H1 (cell line): ENCODE measurements at regions not wholly inside any gene's neighbourhood (a gene's known extent, or its start where the extent isn't known, plus 50 kb on each side); places are given as distances from the start of the nearest gene placed in this dataset.

Experiments used
- CTCF ChIA-PET: fragments of 300-600 bp; sonication (Branson Sonifier 250); formaldehyde crosslinking; loops from one replicate; lab custom pipeline; 2021; ENCODE audit not compliant: partially characterized antibody; lab: Charles Lee
- POLR2A ChIA-PET: fragments of 300-600 bp; sonication (Branson Sonifier 250); formaldehyde crosslinking; loops from one replicate; lab custom pipeline; 2021; ENCODE audit warnings: inconsistent platforms; ENCODE audit not compliant: partially characterized antibody; lab: Charles Lee
- DNase-seq, 2 experiments: peaks; one replicate each; pipeline versions ENCODE4 v3.0.0 to v3.0.0-alpha.2; 2010 to 2022; ENCODE audit warnings: low spot score in 2 of 2, low read depth in 1 of 2, mixed read lengths in 1 of 2
- FAIRE-seq: peaks from 2 replicates; lab custom pipeline; 2011; peaks lifted over from hg19 to GRCh38; lab: Jason Lieb, UNC
- H2AFZ ChIP-seq: 2 replicates; pipeline ENCODE4 v1.8.1; 2012; ENCODE audit warnings: low read length, inconsistent platforms
- H2AK5ac ChIP-seq: 2 replicates; pipeline ENCODE4 v1.6.1; 2013; ENCODE audit warnings: low read depth, low read length
- H2BK120ac ChIP-seq: replicated peaks from 2 replicates; pipeline ENCODE3; 2013; ENCODE audit warnings: low read depth, low read length, inconsistent platforms
- H2BK12ac ChIP-seq: 2 replicates; pipeline ENCODE4 v1.6.1; 2013; ENCODE audit warnings: low read depth, low read length
- H2BK15ac ChIP-seq: 2 replicates; pipeline ENCODE4 v1.6.1; 2013; ENCODE audit warnings: low read length
- H2BK20ac ChIP-seq: 2 replicates; pipeline ENCODE4 v1.6.1; 2013; ENCODE audit warnings: low read length
- H2BK5ac ChIP-seq: 2 replicates; pipeline ENCODE4 v1.6.1; 2013; ENCODE audit warnings: low read depth, low read length
- H3K14ac ChIP-seq: 2 replicates; pipeline ENCODE4 v1.6.1; 2013; ENCODE audit warnings: inconsistent platforms; ENCODE audit not compliant: insufficient read length
- H3K18ac ChIP-seq: 2 replicates; pipeline ENCODE4 v1.6.1; 2013; ENCODE audit warnings: low read length; ENCODE audit errors: extremely low read depth
- H3K23ac ChIP-seq: 2 replicates; pipeline ENCODE4 v1.6.1; 2013; ENCODE audit warnings: inconsistent platforms; ENCODE audit not compliant: insufficient read length
- H3K23me2 ChIP-seq: 2 replicates; pipeline ENCODE4 v1.6.1; 2013; ENCODE audit warnings: low read depth, low read length
- H3K27ac ChIP-seq: 2 replicates; pipeline ENCODE4 v1.6.1; 2011; ENCODE audit warnings: low read depth, low read length, inconsistent platforms
- H3K27me3 ChIP-seq, 4 experiments: replicated peaks in 1 of 4; 1 replicate in 1 of 4; 2 replicates in 3 of 4; pipeline versions ENCODE4 v1.6.1 to v1.8.1; 2011 to 2013; ENCODE audit warnings: low read length in 3 of 4, mild to moderate bottlenecking in 3 of 4, inconsistent platforms in 2 of 4, mixed read lengths in 2 of 4, moderate library complexity in 1 of 4; ENCODE audit not compliant: control insufficient read depth in 3 of 4, insufficient read depth in 3 of 4; ENCODE audit errors: extremely low read depth in 1 of 4
- H3K36me3 ChIP-seq, 4 experiments: 2 replicates each; pipeline versions ENCODE4 v1.6.1 to v1.8.1; 2011 to 2013; ENCODE audit warnings: mild to moderate bottlenecking in 4 of 4, low read length in 3 of 4, moderate library complexity in 2 of 4, control low read depth in 1 of 4, inconsistent platforms in 1 of 4; ENCODE audit not compliant: insufficient read depth in 4 of 4, control insufficient read depth in 2 of 4
- H3K4ac ChIP-seq: replicated peaks from 2 replicates; pipeline ENCODE3; 2013; ENCODE audit warnings: low read length, low read depth, mixed read lengths, inconsistent platforms; ENCODE audit not compliant: insufficient read length
- H3K4me1 ChIP-seq, 4 experiments: replicated peaks in 1 of 4; 1 replicate in 1 of 4; 2 replicates in 3 of 4; pipeline versions ENCODE4 v1.6.1 to v1.8.1; 2011 to 2013; ENCODE audit warnings: low read length in 3 of 4, inconsistent platforms in 2 of 4, mixed read lengths in 1 of 4; ENCODE audit not compliant: insufficient read depth in 4 of 4, control insufficient read depth in 3 of 4
- H3K4me2 ChIP-seq, 2 experiments: 2 replicates each; pipeline versions ENCODE4 v1.6.1 to v1.8.1; 2011 to 2013; ENCODE audit warnings: low read depth in 2 of 2, low read length in 2 of 2, control low read depth in 1 of 2, inconsistent platforms in 1 of 2, mild to moderate bottlenecking in 1 of 2; ENCODE audit not compliant: insufficient read depth in 1 of 2
- H3K4me3 ChIP-seq, 4 experiments: fragments of 200-600, 300-600 bp in 1 of 4; sonication (generic), shearing (Covaris generic), sonication (Bioruptor Twin) in 1 of 4; 2 replicates each; pipeline versions ENCODE4 v1.5.1 to v1.8.1; 2011 to 2016; ENCODE audit warnings: low read length in 4 of 4, low read depth in 3 of 4, control low read depth in 2 of 4, inconsistent platforms in 2 of 4, mild to moderate bottlenecking in 2 of 4, mixed read lengths in 1 of 4, moderate library complexity in 1 of 4; ENCODE audit not compliant: insufficient read depth in 2 of 4; ENCODE audit errors: extremely low read depth in 1 of 4
- H3K56ac ChIP-seq: replicated peaks from 2 replicates; pipeline ENCODE3; 2013; ENCODE audit warnings: low read depth, mild to moderate bottlenecking, mixed read lengths, low read length, inconsistent platforms; ENCODE audit not compliant: insufficient read length
- H3K79me1 ChIP-seq: 2 replicates; pipeline ENCODE4 v1.6.1; 2013; ENCODE audit warnings: low read depth, low read length, control low read depth
- H3K79me2 ChIP-seq, 2 experiments: 2 replicates each; pipeline versions ENCODE4 v1.6.1 to v1.8.1; 2012 to 2013; ENCODE audit warnings: low read length in 2 of 2, mild to moderate bottlenecking in 2 of 2, inconsistent platforms in 1 of 2; ENCODE audit not compliant: insufficient read depth in 2 of 2, control insufficient read depth in 1 of 2
- H3K9ac ChIP-seq, 4 experiments: replicated peaks in 1 of 4; 1 replicate in 1 of 4; 2 replicates in 3 of 4; pipeline versions ENCODE4 v1.6.1 to v1.8.1; 2011 to 2013; ENCODE audit warnings: low read depth in 3 of 4, low read length in 3 of 4, control low read depth in 2 of 4, mild to moderate bottlenecking in 2 of 4, moderate library complexity in 2 of 4, inconsistent platforms in 1 of 4; ENCODE audit errors: extremely low read depth in 1 of 4
- H3K9me3 ChIP-seq, 2 experiments: 2 replicates each; pipeline versions ENCODE4 v1.6.1 to v1.8.1; 2012 to 2013; ENCODE audit warnings: mild to moderate bottlenecking in 2 of 2, moderate library complexity in 2 of 2, control low read depth in 1 of 2, inconsistent platforms in 1 of 2, low read depth in 1 of 2, low read length in 1 of 2, mixed read lengths in 1 of 2; ENCODE audit not compliant: insufficient read depth in 2 of 2
- H4K20me1 ChIP-seq, 2 experiments: replicated peaks in 1 of 2; 2 replicates each; pipeline versions ENCODE3 to v1.8.1; 2011 to 2013; ENCODE audit warnings: inconsistent platforms in 2 of 2, low read length in 2 of 2, mild to moderate bottlenecking in 1 of 2; ENCODE audit not compliant: insufficient read depth in 2 of 2, control insufficient read depth in 1 of 2
- H4K5ac ChIP-seq: 2 replicates; pipeline ENCODE4 v1.6.1; 2013; ENCODE audit warnings: low read length, low read depth, mixed read lengths, inconsistent platforms; ENCODE audit not compliant: insufficient read length
- H4K8ac ChIP-seq: 2 replicates; pipeline ENCODE4 v1.8.0; 2013; ENCODE audit warnings: mild to moderate bottlenecking, moderate library complexity, low read length, inconsistent platforms; ENCODE audit not compliant: insufficient read depth; ENCODE audit errors: extremely low read depth
- H4K91ac ChIP-seq: replicated peaks from 2 replicates; pipeline ENCODE3; 2013; ENCODE audit warnings: low read length, mixed read lengths, inconsistent platforms; ENCODE audit not compliant: insufficient read length
- ASH2L ChIP-seq: fragments of 200-600, 300-600 bp; sonication (generic); IDR thresholded peaks from one replicate; pipeline ENCODE4 v1.7.1; 2017; ENCODE audit warnings: low read length
- BACH1 ChIP-seq: IDR thresholded peaks from 2 replicates; pipeline ENCODE4 v1.6.1; 2012; ENCODE audit warnings: low read length, improper control_type of control experiment
- CHD2 ChIP-seq: IDR thresholded peaks from 2 replicates; pipeline ENCODE4 v1.6.1; 2012; ENCODE audit warnings: low read length, improper control_type of control experiment
- CTBP2 ChIP-seq: IDR thresholded peaks from 2 replicates; pipeline ENCODE4 v1.7.0; 2011; ENCODE audit warnings: borderline replicate concordance, mild to moderate bottlenecking, moderate library complexity, mixed read lengths, low read length; ENCODE audit not compliant: insufficient read depth, insufficient read length
- CTCF ChIP-seq, 3 experiments: IDR thresholded peaks; 1 replicate in 2 of 3; 2 replicates in 1 of 3; pipeline versions ENCODE4 v1.5.1 to v1.6.1; 2011; ENCODE audit warnings: low read length in 3 of 3, mild to moderate bottlenecking in 3 of 3, inconsistent platforms in 2 of 3, low read depth in 1 of 3, moderate library complexity in 1 of 3; ENCODE audit not compliant: insufficient read depth in 1 of 3; ENCODE audit errors: control extremely low read depth in 1 of 3
- EP300 ChIP-seq, 2 experiments: IDR thresholded peaks; 1 replicate in 1 of 2; 2 replicates in 1 of 2; pipeline ENCODE4 v1.6.1; 2011 to 2012; ENCODE audit warnings: low read depth in 2 of 2, low read length in 2 of 2, mild to moderate bottlenecking in 2 of 2, borderline replicate concordance in 1 of 2, inconsistent platforms in 1 of 2, moderate library complexity in 1 of 2
- EZH2 ChIP-seq: fragments of 200-600 bp; sonication (generic); IDR thresholded peaks from 2 replicates; pipeline ENCODE4 v1.7.1; 2012; ENCODE audit warnings: low read depth, mild to moderate bottlenecking, moderate library complexity, low read length, inconsistent platforms; ENCODE audit not compliant: severe bottlenecking
- FOSL1 ChIP-seq: IDR thresholded peaks from 2 replicates; pipeline ENCODE4 v1.6.1; 2011; ENCODE audit warnings: mild to moderate bottlenecking, low read depth, low read length, moderate library complexity; ENCODE audit not compliant: insufficient read depth
- JUND ChIP-seq: IDR thresholded peaks from 2 replicates; pipeline ENCODE4 v1.6.1; 2011; ENCODE audit warnings: mild to moderate bottlenecking, improper control_type of control experiment, low read length
- KDM5A ChIP-seq: fragments of 200-600 bp; IDR thresholded peaks from 2 replicates; pipeline ENCODE4 v1.7.1; 2012; ENCODE audit warnings: mild to moderate bottlenecking, low read length, inconsistent platforms, mixed read lengths
- RXRA ChIP-seq: IDR thresholded peaks from 2 replicates; pipeline ENCODE4 v1.6.1; 2011; ENCODE audit warnings: low read depth, mild to moderate bottlenecking, low read length, moderate library complexity; ENCODE audit not compliant: insufficient read depth
- SIX5 ChIP-seq: IDR thresholded peaks from 2 replicates; pipeline ENCODE4 v1.6.1; 2011; ENCODE audit warnings: mild to moderate bottlenecking, low read depth, low read length
- SP1 ChIP-seq: IDR thresholded peaks from 2 replicates; pipeline ENCODE4 v1.6.1; 2011; ENCODE audit warnings: low read depth, low read length
- SP4 ChIP-seq: IDR thresholded peaks from 2 replicates; pipeline ENCODE4 v1.6.1; 2012; ENCODE audit warnings: low read length, inconsistent platforms
- YY1 ChIP-seq: IDR thresholded peaks from 2 replicates; pipeline ENCODE4 v1.6.1; 2011; ENCODE audit warnings: low read depth, mild to moderate bottlenecking, low read length

DNA sequence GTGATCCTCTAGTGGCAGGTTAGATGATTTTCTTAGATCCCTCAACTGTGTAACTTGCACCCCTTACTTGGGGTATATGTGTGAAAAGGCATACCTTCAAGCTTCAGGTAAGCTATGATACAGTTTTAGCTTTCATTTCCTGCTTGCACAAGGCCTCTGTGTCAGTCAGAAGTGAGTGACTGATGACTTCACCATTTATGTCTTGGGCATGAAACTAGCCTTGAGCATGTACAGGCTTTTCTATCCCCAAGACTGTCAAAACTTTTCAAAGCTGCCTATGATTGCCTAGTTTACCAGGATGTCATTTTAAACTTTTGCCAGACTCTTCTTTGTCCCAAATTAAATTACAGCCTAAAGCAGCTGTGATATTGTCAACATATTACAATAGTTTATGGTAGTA, 286.1 kb upstream of the CNTN5 start:
- H3K9ac ChIP-seq: no peak overlapping the region
- peak overlapping the region; percentile 63; the same call in 1 of the 2 replicates for H2AFZ ChIP-seq
- H3K4ac ChIP-seq: no peak overlapping the region
- no peaks in the 10 kb centered on the region for H3K79me2 ChIP-seq
- no peaks in the 10 kb centered on the region for H3K36me3 ChIP-seq
- no peaks in the 10 kb centered on the region for H3K23me2 ChIP-seq
- no peak overlapping the region for H2BK20ac ChIP-seq
- H3K18ac ChIP-seq: no peak overlapping the region
- TF ChIP-seq EZH2 (no peak), RXRA (no peak), JUND (no peak), SIX5 (no peak), EP300 (IDR thresholded peaks at IDR 0.05; ENCODE audit: borderline replicate concordance in 1 of 2, low read depth in 2 of 2, low read length in 2 of 2) (no peak), CHD2 (no peak), FOSL1 (no peak), ASH2L (no peak), SP4 (no peak), CTCF (IDR thresholded peaks at IDR 0.05; ENCODE audit: control extremely low read depth in 1 of 3, insufficient read depth in 1 of 3, low read depth in 1 of 3, low read length in 3 of 3) (no peak), KDM5A (no peak), YY1 (no peak), BACH1 (no peak), CTBP2 (no peak), SP1 (no peak)
- no peaks in the 10 kb centered on the region for H4K20me1 ChIP-seq
- ChIA-PET CTCF (no interaction called here), POLR2A (no interaction called here)
- no peak overlapping the region for H2BK120ac ChIP-seq
- no peak overlapping the region for H4K5ac ChIP-seq
- peak overlapping the region; percentile 16 for H3K14ac ChIP-seq
- no peak overlapping the region for H3K27ac ChIP-seq
- H4K91ac ChIP-seq: no peak overlapping the region
- H2AK5ac ChIP-seq: no peak overlapping the region
- H3K4me1 ChIP-seq: no peaks in the 10 kb centered on the region
- DNase-seq (no peak), FAIRE-seq (no peak)
- no peak overlapping the region for H2BK5ac ChIP-seq
- no peak overlapping the region for H2BK12ac ChIP-seq
- H3K56ac ChIP-seq: no peak overlapping the region
- H3K4me3 ChIP-seq: no peak overlapping the region
- H3K27me3 ChIP-seq: no peaks in the 10 kb centered on the region
- no peaks in the 10 kb centered on the region for H3K9me3 ChIP-seq
- H3K4me2 ChIP-seq: no peak overlapping the region
- no peaks in the 10 kb centered on the region for H3K79me1 ChIP-seq
- H3K23ac ChIP-seq: no peak overlapping the region
- no peak overlapping the region for H2BK15ac ChIP-seq
- H4K8ac ChIP-seq: no peak overlapping the region
